ENCODE measurements at regions not wholly inside any gene's neighbourhood (a gene's known extent, or its start where the extent isn't known, plus 50 kb on each side); places are given as distances from the start of the nearest gene placed in this dataset.

GRCh38 chr11:44402466-44403075 is 92.6 kb upstream of the ALX4 start:
- TF ChIP-seq CTCF (conservative IDR thresholded peaks at IDR 0.05) (no peak), EZH2 (IDR thresholded peaks at IDR 0.05; ENCODE audit: low read depth) (no peak)
